Ovary (tissue), 7 donors: ENCODE measurements at regions not wholly inside any gene's neighbourhood (a gene's known extent, or its start where the extent isn't known, plus 50 kb on each side); places are given as distances from the start of the nearest gene placed in this dataset.
"Not testable (repeated sequence)": the region's sequence is repeated elsewhere in the genome, so short reads cannot be mapped to it uniquely, and the experiment has no call there.

Experiments
- DNase-seq, 5 donors: peaks; one replicate each; pipeline ENCODE4 v3.0.0-alpha.2; 2019 to 2020
- H3K27ac ChIP-seq, 2 donors: fragments of 200-600 bp; one replicate each; pipeline versions ENCODE4 v1.5.1 to v1.8.0; 2019 to 2022
- H3K27me3 ChIP-seq: fragments of 200-600 bp; one replicate; pipeline ENCODE4 v1.8.0; 2022
- H3K36me3 ChIP-seq: fragments of 200-600 bp; sonication (generic); one replicate; pipeline ENCODE4 v1.5.1; 2019
- H3K4me1 ChIP-seq: one replicate; pipeline ENCODE4 v1.8.1; 2013; ENCODE audit warnings: mild to moderate bottlenecking, moderate library complexity; ENCODE audit not compliant: insufficient read depth
- H3K4me3 ChIP-seq: fragments of 200-600 bp; sonication (generic); one replicate; pipeline ENCODE4 v1.5.1; 2017
- H3K9me3 ChIP-seq, 2 donors: fragments of 200-600 bp in 1 of 2; sonication (generic) in 1 of 2; one replicate each; pipeline versions ENCODE4 v1.5.1 to v1.8.1; 2013 to 2019; ENCODE audit warnings: mild to moderate bottlenecking in 1 of 2, moderate library complexity in 1 of 2
- EP300 ChIP-seq: sonication (generic); formaldehyde crosslinking; IDR thresholded peaks from one replicate; pipeline ENCODE4 v1.6.1; 2017; ENCODE audit warnings: antibody characterized with exemption
- POLR2A ChIP-seq: fragments of 450-650 bp; IDR thresholded peaks from one replicate; pipeline ENCODE4 v1.6.1; 2017; ENCODE audit warnings: antibody characterized with exemption, mild to moderate bottlenecking, moderate library complexity
- WGBS, 3 donors: extraction: QIAGEN DNeasy Blood & Tissue Kit in 1 of 3; methylation state at CpG; one replicate each; pipeline versions ENCODE4 v1.1.5 to v1.1.7; 2013 to 2017; 5-methylcytosine and 5-hydroxymethylcytosine counted together
- intact Hi-C, 4 donors: fragments of 100-400 bp; cut with DNase I; formaldehyde crosslinking; loops; one replicate each; pipeline versions ENCODE4 v1.11.0 to v1.15.1; 2022 to 2023
- TF ChIP-seq, protein P1 (sequence below), 3 donors: fragments of 450-650 bp in 2 of 3; fragments of 200-600 bp in 1 of 3; IDR thresholded peaks; one replicate each; pipeline versions ENCODE4 v1.5.1 to v1.8.0; 2016 to 2022; ENCODE audit warnings: antibody characterized with exemption in 3 of 3, mild to moderate bottlenecking in 1 of 3
- donor health status: DM: no; HTN: no; CAD: no; lungs with moderate emphysema.
- donor health status: DM: no; HTN: no; CAD: no.
- donor health status: Bipolar disorder and iron deficiency.
- donor health status: DM: no; HTN: no; CAD: no.
- donor health status: DM: yes; HTN: yes; CAD: no.

DNA sequence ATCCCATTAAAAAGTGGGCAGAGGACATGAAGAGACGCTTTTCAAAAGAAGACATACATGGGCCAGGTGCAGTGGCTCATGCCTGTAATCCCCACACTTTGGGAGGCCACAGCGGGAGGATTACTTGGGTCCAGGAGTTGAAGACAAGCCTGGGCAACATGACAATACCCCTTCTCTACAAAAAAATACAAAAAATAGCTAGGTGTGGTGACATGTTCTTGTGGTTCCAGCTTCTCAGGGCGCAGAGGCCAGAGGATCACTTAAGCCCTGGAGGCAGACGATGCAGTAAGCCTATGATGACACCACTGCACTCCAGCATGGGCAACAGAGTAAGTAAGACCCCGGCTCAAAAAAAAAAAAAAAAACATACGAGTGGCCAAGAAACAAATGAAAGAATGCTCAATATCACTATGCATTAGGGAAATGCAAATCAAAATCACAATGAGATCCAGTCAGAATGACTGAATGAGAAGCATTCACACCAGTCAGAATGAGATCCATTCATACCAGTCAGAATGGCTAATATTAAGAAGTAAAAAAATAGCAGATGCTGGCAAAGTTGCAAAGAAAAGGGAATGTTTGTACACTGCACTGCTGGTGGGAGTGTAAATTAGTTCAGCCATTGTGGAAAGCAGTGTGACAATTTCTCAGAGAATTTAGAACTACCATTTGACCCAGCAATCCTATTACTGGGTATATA, 550.2 kb upstream of the SLC39A10 start:
- intact Hi-C loops: no loop called here
- TF ChIP-seq, protein P1, sequence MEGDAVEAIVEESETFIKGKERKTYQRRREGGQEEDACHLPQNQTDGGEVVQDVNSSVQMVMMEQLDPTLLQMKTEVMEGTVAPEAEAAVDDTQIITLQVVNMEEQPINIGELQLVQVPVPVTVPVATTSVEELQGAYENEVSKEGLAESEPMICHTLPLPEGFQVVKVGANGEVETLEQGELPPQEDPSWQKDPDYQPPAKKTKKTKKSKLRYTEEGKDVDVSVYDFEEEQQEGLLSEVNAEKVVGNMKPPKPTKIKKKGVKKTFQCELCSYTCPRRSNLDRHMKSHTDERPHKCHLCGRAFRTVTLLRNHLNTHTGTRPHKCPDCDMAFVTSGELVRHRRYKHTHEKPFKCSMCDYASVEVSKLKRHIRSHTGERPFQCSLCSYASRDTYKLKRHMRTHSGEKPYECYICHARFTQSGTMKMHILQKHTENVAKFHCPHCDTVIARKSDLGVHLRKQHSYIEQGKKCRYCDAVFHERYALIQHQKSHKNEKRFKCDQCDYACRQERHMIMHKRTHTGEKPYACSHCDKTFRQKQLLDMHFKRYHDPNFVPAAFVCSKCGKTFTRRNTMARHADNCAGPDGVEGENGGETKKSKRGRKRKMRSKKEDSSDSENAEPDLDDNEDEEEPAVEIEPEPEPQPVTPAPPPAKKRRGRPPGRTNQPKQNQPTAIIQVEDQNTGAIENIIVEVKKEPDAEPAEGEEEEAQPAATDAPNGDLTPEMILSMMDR (IDR thresholded peaks at IDR 0.05): no peak
- TF ChIP-seq POLR2A: no peak
- TF ChIP-seq EP300: no peak

DNA sequence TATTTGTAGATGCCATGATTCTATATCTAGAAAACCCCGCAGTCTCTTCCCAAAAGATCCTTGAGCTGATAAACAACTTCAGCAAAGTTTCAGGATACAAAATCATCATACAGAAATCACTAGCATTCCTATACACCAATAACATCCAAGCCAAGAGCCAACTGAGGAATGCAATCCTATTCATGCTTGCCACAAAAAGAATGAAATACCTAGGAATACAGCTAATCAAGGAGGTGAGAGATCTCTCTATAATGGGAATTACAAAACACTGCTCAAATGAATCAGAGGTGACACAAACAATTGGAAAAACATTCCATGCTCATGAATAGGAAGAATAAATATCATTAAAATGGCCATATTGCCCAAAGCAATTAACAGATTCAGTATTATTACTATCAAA, 551.4 kb upstream of the SLC39A10 start:
- TF ChIP-seq EP300 (no peak), POLR2A (no peak)
- TF ChIP-seq, protein P1 (IDR thresholded peaks at IDR 0.05): no peak
- Histone ChIP-seq H3K27me3 (no peaks in the 10 kb centered on the region), H3K36me3 (no peaks in the 10 kb centered on the region), H3K27ac (no peak overlapping the region), H3K9me3 (no peaks in the 10 kb centered on the region), H3K4me1 (no peaks in the 10 kb centered on the region), H3K4me3 (no peak overlapping the region)
- 77 to 86% (median 84%) methylated on average over 1 of the region's 1 CpG for WGBS, 3 donors
- intact Hi-C loops: no loop called here
- DNase-seq: no peak

More for the DNA sequence above, 550.2 kb upstream of the SLC39A10 start:
- 85 to 95% (median 87%) methylated on average over 6 of the region's 6 CpGs for WGBS, 3 donors
- H3K4me1 ChIP-seq: no peaks in the 10 kb centered on the region
- no peaks in the 10 kb centered on the region for H3K27me3 ChIP-seq
- no peaks in the 10 kb centered on the region for H3K9me3 ChIP-seq
- no peak for DNase-seq
- H3K27ac ChIP-seq: no peak overlapping the region
- H3K4me3 ChIP-seq: no peak overlapping the region
- H3K36me3 ChIP-seq: no peaks in the 10 kb centered on the region

DNA sequence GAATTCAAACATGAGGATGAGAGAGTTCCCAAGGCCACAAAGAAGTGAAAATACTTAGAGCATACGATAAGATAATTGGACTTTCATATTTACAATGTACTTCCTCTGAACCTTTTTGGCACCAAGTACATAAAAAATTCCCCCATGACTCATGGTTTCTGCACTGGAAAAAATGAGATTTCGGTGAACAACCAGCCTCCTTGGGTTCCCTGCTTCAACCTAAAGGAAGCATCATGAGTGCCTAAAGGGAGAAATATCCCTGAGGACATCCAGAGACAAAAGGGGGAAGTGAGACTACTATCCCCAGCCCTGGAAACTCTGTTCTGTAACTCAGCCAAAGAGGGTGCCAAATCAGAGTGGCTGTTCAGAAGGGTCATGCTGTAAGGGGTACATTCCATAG, 562.7 kb upstream of the SLC39A10 start:
- Histone ChIP-seq H3K27ac (no peak overlapping the region), H3K27me3 (no peaks in the 10 kb centered on the region), H3K4me3 (no peak overlapping the region), H3K36me3 (no peaks in the 10 kb centered on the region), H3K9me3 (no peaks in the 10 kb centered on the region), H3K4me1 (no peaks in the 10 kb centered on the region)
- intact Hi-C loops: no loop called here
- WGBS, 3 donors: 24 to 43% (median 25%) methylated on average over 2 of the region's 2 CpGs
- TF ChIP-seq, protein P1 (IDR thresholded peaks at IDR 0.05): no peak
- no peak for TF ChIP-seq POLR2A
- TF ChIP-seq EP300: no peak
- no peak for DNase-seq

DNA sequence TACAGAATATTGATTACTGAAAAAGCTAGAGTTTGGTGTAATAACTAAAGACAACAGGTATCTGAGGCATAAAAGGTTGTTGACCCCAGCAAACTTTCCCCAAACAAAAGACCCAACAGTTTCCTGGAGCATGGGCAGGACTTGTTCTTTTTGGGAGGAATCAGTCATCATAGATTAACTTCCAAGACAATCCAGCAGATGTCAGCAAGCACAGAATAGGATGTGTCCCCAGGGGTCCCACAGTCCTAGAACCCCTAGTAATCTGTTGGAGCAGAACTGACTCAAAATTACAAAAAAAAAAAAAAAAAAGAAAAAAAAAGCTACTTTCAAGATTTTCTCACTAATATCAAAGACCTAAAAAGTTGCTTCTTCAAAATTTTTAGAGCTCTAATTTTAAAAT, 564.7 kb upstream of the SLC39A10 start:
- no peaks in the 10 kb centered on the region for H3K36me3 ChIP-seq
- H3K27ac ChIP-seq: no peak overlapping the region
- TF ChIP-seq, protein P1 (IDR thresholded peaks at IDR 0.05): no peak
- TF ChIP-seq EP300 (no peak), POLR2A (no peak)
- H3K9me3 ChIP-seq: no peaks in the 10 kb centered on the region
- intact Hi-C loops: no loop called here
- no peak for DNase-seq
- no peak overlapping the region for H3K4me3 ChIP-seq
- H3K4me1 ChIP-seq: no peaks in the 10 kb centered on the region
- H3K27me3 ChIP-seq: no peaks in the 10 kb centered on the region

DNA sequence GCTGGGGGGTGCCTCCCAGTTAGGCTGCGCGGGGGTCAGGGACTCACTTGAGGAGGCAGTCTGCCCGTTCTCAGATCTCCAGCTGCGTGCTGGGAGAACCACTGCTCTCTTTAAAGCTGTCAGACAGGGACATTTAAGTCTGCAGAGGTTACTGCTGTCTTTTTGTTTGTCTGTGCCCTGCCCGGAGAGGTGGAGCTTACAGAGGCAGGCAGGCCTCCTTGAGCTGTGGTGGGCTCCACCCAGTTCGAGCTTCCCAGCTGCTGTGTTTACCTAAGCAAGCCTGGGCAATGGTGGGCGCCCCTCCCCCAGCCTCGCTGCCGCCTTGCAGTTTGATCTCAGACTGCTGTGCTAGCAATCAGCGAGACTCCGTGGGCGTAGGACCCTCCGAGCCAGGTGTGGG, 584.2 kb upstream of the SLC39A10 start:
- 40 to 71% (median 53%) methylated on average over 2 to 9 of the region's 13 CpGs for WGBS, 3 donors
- intact Hi-C loops, H3K27me3 ChIP-seq, H3K4me3 ChIP-seq, H3K27ac ChIP-seq, H3K36me3 ChIP-seq, H3K4me1 ChIP-seq, DNase-seq, H3K9me3 ChIP-seq: not testable (repeated sequence)
